ENCODE measurements at regions not wholly inside any gene's neighbourhood (a gene's known extent, or its start where the extent isn't known, plus 50 kb on each side); places are given as distances from the start of the nearest gene placed in this dataset.

GRCh38 chr4:110260299-110260698, 61.9 kb upstream of the ELOVL6 start:
- no peak for TF ChIP-seq EZH2 (IDR thresholded peaks at IDR 0.05; ENCODE audit: borderline replicate concordance)
- no peak for TF ChIP-seq CTCF (IDR thresholded peaks at IDR 0.05; ENCODE audit: poor library complexity)
